SK-N-SH treated with all-trans-retinoic acid at 6 μM for 48 hours (cell line): ENCODE measurements at regions not wholly inside any gene's neighbourhood (a gene's known extent, or its start where the extent isn't known, plus 50 kb on each side); places are given as distances from the start of the nearest gene placed in this dataset.
"Not testable (repeated sequence)": the region's sequence is repeated elsewhere in the genome, so short reads cannot be mapped to it uniquely, and the experiment has no call there.

Experiments used
- ATAC-seq: fragments of 200-7000 bp; cut with Tn5 transposase; 3 replicates; pipeline ENCODE4 v1.9.1; 2020; ENCODE audit warnings: mild to moderate bottlenecking, moderate library complexity
- ARNTL ChIP-seq: fragments of 450-650 bp; formaldehyde crosslinking; IDR thresholded peaks from 2 replicates; pipeline ENCODE4 v1.5.0; 2020; ENCODE audit warnings: low read depth, mild to moderate bottlenecking, moderate library complexity, borderline replicate concordance
- CREB5 ChIP-seq: fragments of 250-450 bp; sonication (Bioruptor Pico); IDR thresholded peaks from 2 replicates; pipeline ENCODE4 v1.5.1; 2020; ENCODE audit warnings: low read depth, mild to moderate bottlenecking, moderate library complexity
- CSDC2 ChIP-seq: fragments of 250-450 bp; sonication (Bioruptor Pico); IDR thresholded peaks from 2 replicates; pipeline ENCODE4 v1.5.0; 2020; ENCODE audit warnings: mild to moderate bottlenecking, moderate library complexity
- GLIS3 ChIP-seq: fragments of 250-450 bp; sonication (Bioruptor Pico); IDR thresholded peaks from 2 replicates; pipeline ENCODE4 v1.5.0; 2020; ENCODE audit warnings: mild to moderate bottlenecking, moderate library complexity
- ISL1 ChIP-seq: fragments of 250-450 bp; sonication (Bioruptor Pico); IDR thresholded peaks from 2 replicates; pipeline ENCODE4 v2.1.2; 2022; ENCODE audit warnings: mild to moderate bottlenecking, moderate library complexity
- OSR1 ChIP-seq: fragments of 250-450 bp; sonication (Bioruptor Pico); IDR thresholded peaks from 2 replicates; pipeline ENCODE4 v1.8.0; 2022; ENCODE audit warnings: moderate library complexity, mild to moderate bottlenecking, inconsistent platforms
- PATZ1 ChIP-seq: fragments of 250-450 bp; sonication (Bioruptor Pico); IDR thresholded peaks from 2 replicates; pipeline ENCODE4 v1.8.0; 2020; ENCODE audit warnings: mild to moderate bottlenecking, moderate library complexity, borderline replicate concordance
- PPARA ChIP-seq: fragments of 250-450 bp; sonication (Bioruptor Pico); IDR thresholded peaks from 2 replicates; pipeline ENCODE4 v1.5.0; 2020; ENCODE audit warnings: mild to moderate bottlenecking, borderline replicate concordance
- RARB ChIP-seq: fragments of 250-450 bp; sonication (Bioruptor Pico); IDR thresholded peaks from 2 replicates; pipeline ENCODE4 v1.8.0; 2021; ENCODE audit warnings: mild to moderate bottlenecking, moderate library complexity
- SNAI2 ChIP-seq: fragments of 250-450 bp; sonication (Bioruptor Pico); IDR thresholded peaks from 2 replicates; pipeline ENCODE4 v1.5.0; 2020; ENCODE audit warnings: mild to moderate bottlenecking, moderate library complexity
- TCF4 ChIP-seq: fragments of 250-450 bp; sonication (Bioruptor Pico); IDR thresholded peaks from 2 replicates; pipeline ENCODE4 v1.8.0; 2021; ENCODE audit warnings: mild to moderate bottlenecking, moderate library complexity, borderline replicate concordance
- TOX ChIP-seq: fragments of 250-450 bp; sonication (Bioruptor Pico); IDR thresholded peaks from 2 replicates; pipeline ENCODE4 v1.8.0; 2021; ENCODE audit warnings: mild to moderate bottlenecking, moderate library complexity, borderline replicate concordance
- ZC3H10 ChIP-seq: fragments of 250-450 bp; sonication (Bioruptor Pico); IDR thresholded peaks from 2 replicates; pipeline ENCODE4 v1.5.1; 2021; ENCODE audit warnings: mild to moderate bottlenecking, moderate library complexity
- ZFP3 ChIP-seq: fragments of 250-450 bp; sonication (Bioruptor Pico); IDR thresholded peaks from 2 replicates; pipeline ENCODE4 v1.5.0; 2020; ENCODE audit warnings: mild to moderate bottlenecking, moderate library complexity
- ZFP30 ChIP-seq: fragments of 450-650 bp; formaldehyde crosslinking; IDR thresholded peaks from 2 replicates; pipeline ENCODE4 v1.5.0; 2022; ENCODE audit warnings: mild to moderate bottlenecking, moderate library complexity
- ZNF70 ChIP-seq: fragments of 450-650 bp; formaldehyde crosslinking; IDR thresholded peaks from 2 replicates; pipeline ENCODE4 v1.5.0; 2020; ENCODE audit warnings: mild to moderate bottlenecking, moderate library complexity
- ZNF8 ChIP-seq: fragments of 450-650 bp; formaldehyde crosslinking; IDR thresholded peaks from 2 replicates; pipeline ENCODE4 v1.5.0; 2020; ENCODE audit warnings: mild to moderate bottlenecking, moderate library complexity
- TF ChIP-seq, protein P1 (sequence below): fragments of 250-450 bp; sonication (Bioruptor Pico); IDR thresholded peaks from 2 replicates; pipeline ENCODE4 v1.5.0; 2020; ENCODE audit warnings: mild to moderate bottlenecking, moderate library complexity
- TF ChIP-seq, protein P2 (sequence below): fragments of 250-450 bp; sonication (Bioruptor Pico); IDR thresholded peaks from 2 replicates; pipeline ENCODE4 v1.5.1; 2021; ENCODE audit warnings: mild to moderate bottlenecking, moderate library complexity

DNA sequence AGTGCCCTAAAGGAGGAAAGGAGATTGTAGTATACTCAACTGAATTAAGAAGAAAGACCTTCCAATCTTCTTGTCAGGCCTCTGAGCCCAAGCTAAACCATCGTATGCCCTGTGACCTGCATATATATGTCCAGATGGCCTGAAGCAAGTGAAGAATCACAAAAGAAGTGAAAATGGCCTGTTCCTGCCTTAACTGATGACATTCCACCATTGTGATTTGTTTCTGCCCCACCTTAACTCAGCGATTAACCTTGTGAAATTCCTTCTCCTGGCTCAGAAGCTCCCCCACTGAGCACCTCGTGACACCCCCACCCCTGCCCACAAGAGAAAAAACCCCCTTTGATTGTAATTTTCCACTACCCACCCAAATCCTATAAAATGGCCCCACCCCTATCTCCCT lies 739.2 kb downstream of the GALC start:
- ATAC-seq = not testable (repeated sequence)

DNA sequence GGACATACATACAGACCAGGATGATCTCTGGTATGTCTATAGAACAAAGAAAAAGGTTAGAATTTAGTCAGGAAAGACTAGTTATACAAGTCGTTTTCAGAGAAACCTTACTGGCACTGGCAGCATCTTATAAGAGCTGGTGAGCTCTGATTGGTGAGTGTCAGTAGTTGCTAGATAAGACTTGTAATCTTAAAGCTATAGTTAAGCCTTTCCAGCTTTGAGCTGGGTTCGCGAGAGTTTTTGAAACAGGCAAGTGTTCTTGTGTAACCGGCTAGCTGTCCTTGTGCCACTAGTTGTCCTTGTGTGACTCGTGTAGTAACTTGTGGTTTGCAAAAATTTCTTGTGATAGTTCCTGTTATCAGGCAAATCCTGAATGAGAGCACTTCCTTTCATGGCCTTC lies 740.9 kb downstream of the GALC start:
- no peak for TF ChIP-seq ZNF8 (CRISPR knock-in tag)
- TF ChIP-seq, protein P1, sequence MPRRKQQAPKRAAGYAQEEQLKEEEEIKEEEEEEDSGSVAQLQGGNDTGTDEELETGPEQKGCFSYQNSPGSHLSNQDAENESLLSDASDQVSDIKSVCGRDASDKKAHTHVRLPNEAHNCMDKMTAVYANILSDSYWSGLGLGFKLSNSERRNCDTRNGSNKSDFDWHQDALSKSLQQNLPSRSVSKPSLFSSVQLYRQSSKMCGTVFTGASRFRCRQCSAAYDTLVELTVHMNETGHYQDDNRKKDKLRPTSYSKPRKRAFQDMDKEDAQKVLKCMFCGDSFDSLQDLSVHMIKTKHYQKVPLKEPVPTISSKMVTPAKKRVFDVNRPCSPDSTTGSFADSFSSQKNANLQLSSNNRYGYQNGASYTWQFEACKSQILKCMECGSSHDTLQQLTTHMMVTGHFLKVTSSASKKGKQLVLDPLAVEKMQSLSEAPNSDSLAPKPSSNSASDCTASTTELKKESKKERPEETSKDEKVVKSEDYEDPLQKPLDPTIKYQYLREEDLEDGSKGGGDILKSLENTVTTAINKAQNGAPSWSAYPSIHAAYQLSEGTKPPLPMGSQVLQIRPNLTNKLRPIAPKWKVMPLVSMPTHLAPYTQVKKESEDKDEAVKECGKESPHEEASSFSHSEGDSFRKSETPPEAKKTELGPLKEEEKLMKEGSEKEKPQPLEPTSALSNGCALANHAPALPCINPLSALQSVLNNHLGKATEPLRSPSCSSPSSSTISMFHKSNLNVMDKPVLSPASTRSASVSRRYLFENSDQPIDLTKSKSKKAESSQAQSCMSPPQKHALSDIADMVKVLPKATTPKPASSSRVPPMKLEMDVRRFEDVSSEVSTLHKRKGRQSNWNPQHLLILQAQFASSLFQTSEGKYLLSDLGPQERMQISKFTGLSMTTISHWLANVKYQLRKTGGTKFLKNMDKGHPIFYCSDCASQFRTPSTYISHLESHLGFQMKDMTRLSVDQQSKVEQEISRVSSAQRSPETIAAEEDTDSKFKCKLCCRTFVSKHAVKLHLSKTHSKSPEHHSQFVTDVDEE (CRISPR knock-in tag) = no peak
- no peak for TF ChIP-seq ZFP30 (CRISPR knock-in tag)
- ATAC-seq = no peak

DNA sequence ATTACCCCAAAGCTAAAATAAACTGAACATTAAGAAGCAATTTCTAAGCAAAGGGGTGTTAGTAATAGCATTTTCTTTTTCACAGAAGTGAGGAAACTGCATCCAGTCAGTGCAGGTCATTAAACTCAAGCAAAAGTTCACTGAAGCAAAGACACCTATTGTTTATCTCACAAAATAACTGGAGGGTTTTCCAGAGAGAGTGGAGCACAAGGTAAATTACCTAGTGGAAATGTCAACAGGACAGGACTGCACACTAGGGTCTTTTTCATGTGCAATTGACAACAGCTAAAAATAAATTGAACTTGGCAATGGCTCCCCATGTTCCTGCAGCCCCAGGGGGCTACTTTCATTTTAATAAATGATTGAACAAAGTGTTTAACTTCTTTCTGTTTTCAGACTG lies 742.0 kb downstream of the GALC start:
- TF ChIP-seq CREB5 (CRISPR knock-in tag) (no peak), ZC3H10 (no peak), SNAI2 (no peak), RARB (CRISPR knock-in tag) (no peak), TOX (no peak)
- TF ChIP-seq, protein P2, sequence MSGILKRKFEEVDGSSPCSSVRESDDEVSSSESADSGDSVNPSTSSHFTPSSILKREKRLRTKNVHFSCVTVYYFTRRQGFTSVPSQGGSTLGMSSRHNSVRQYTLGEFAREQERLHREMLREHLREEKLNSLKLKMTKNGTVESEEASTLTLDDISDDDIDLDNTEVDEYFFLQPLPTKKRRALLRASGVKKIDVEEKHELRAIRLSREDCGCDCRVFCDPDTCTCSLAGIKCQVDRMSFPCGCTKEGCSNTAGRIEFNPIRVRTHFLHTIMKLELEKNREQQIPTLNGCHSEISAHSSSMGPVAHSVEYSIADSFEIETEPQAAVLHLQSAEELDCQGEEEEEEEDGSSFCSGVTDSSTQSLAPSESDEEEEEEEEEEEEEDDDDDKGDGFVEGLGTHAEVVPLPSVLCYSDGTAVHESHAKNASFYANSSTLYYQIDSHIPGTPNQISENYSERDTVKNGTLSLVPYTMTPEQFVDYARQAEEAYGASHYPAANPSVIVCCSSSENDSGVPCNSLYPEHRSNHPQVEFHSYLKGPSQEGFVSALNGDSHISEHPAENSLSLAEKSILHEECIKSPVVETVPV (CRISPR knock-in tag) = no peak
- no peak for ATAC-seq

- ATAC-seq = no peak
- TF ChIP-seq ZC3H10 = no peak
- TF ChIP-seq, protein P1 (CRISPR knock-in tag) = no peak
- TF ChIP-seq TCF4 (CRISPR knock-in tag) = no peak
- no peak for TF ChIP-seq GLIS3 (CRISPR knock-in tag)
- no peak for TF ChIP-seq CSDC2 (CRISPR knock-in tag)
- no peak for TF ChIP-seq ISL1 (CRISPR knock-in tag)
- TF ChIP-seq ZFP3 (CRISPR knock-in tag) = no peak
- TF ChIP-seq OSR1 (CRISPR knock-in tag) = no peak
- TF ChIP-seq PPARA (CRISPR knock-in tag) = no peak
- TF ChIP-seq ARNTL (CRISPR knock-in tag) = no peak
- TF ChIP-seq ZNF8 (CRISPR knock-in tag) = no peak
- TF ChIP-seq ZFP30 (CRISPR knock-in tag) = no peak
- no peak for TF ChIP-seq CREB5 (CRISPR knock-in tag)
- TF ChIP-seq ZNF70 (CRISPR knock-in tag) = no peak
- no peak for TF ChIP-seq PATZ1 (CRISPR knock-in tag)
- TF ChIP-seq, protein P2 (CRISPR knock-in tag) = no peak
These were observed 751.8 kb downstream of the GALC start for GRCh38 chr14:87241018-87241768.

GRCh38 chr14:87240319-87240718 lies 752.7 kb downstream of the GALC start:
- ATAC-seq = not testable (repeated sequence)
